GM12878 (cell line): ENCODE measurements at regions not wholly inside any gene's neighbourhood (a gene's known extent, or its start where the extent isn't known, plus 50 kb on each side); places are given as distances from the start of the nearest gene placed in this dataset.
A peak's percentile ranks its signal among the peaks of the same experiment; 100 is the strongest.

ENCODE experiments used
- ATAC-seq: fragments of 200-7000 bp; cut with Tn5 transposase; 3 replicates; pipeline ENCODE4 v1.9.1; 2020; ENCODE audit warnings: mild to moderate bottlenecking, moderate library complexity
- BruUV-seq: library from RNA; stranded (reverse); fragments of 400-500 nt; replicated peaks from 2 replicates; lab custom pipeline; 2021; lab: Mats Ljungman, UMichigan
- CTCF ChIA-PET: fragments of 300-600 bp; sonication (Branson Sonifier 250); formaldehyde crosslinking; extraction: SDS; loops from one replicate; lab custom pipeline; 2021; ENCODE audit warnings: inconsistent platforms; lab: Yijun Ruan, JAX
- POLR2A ChIA-PET: fragments of 350-600 bp; formaldehyde crosslinking; extraction: SDS; loops from one replicate; lab custom pipeline; 2021; ENCODE audit warnings: inconsistent platforms; lab: Charles Lee
- RAD21 ChIA-PET: fragments of 300-600 bp; sonication (Branson Sonifier 250); formaldehyde crosslinking; loops from one replicate; lab custom pipeline; 2023; ENCODE audit warnings: antibody characterized with exemption; ENCODE audit not compliant: unreplicated experiment; lab: Charles Lee
- SMC1A ChIA-PET: fragments of 300-600 bp; sonication (Branson Sonifier 250); formaldehyde crosslinking; loops from one replicate; lab custom pipeline; 2023; ENCODE audit not compliant: unreplicated experiment, uncharacterized antibody; lab: Charles Lee
- DNase-seq: peaks from one replicate; pipeline ENCODE4 v3.0.0-alpha.2; 2011; ENCODE audit warnings: low read depth, low spot score
- FAIRE-seq: peaks from 3 replicates; lab custom pipeline; 2011; peaks lifted over from hg19 to GRCh38; lab: Jason Lieb, UNC
- H2AFZ ChIP-seq: 2 replicates; pipeline ENCODE4 v1.6.0; 2011; ENCODE audit warnings: low read depth, low read length, control low read depth; ENCODE audit not compliant: control insufficient read depth
- H3K27ac ChIP-seq: 2 replicates; pipeline ENCODE4 v1.5.1; 2011; ENCODE audit warnings: control low read depth; ENCODE audit not compliant: control insufficient read depth, insufficient read depth
- H3K27me3 ChIP-seq, 2 experiments: replicated peaks in 1 of 2; 2 replicates each; pipeline versions ENCODE4 v1.6.0 to v1.6.1; 2011; ENCODE audit warnings: low read length in 1 of 2; ENCODE audit not compliant: control insufficient read depth in 2 of 2, insufficient read depth in 2 of 2
- H3K36me3 ChIP-seq, 2 experiments: 2 replicates each; pipeline ENCODE4 v1.5.1; 2011; ENCODE audit warnings: low read length in 1 of 2; ENCODE audit not compliant: control insufficient read depth in 2 of 2, insufficient read depth in 2 of 2
- H3K4me1 ChIP-seq: 2 replicates; pipeline ENCODE4 v1.6.1; 2011; ENCODE audit warnings: mild to moderate bottlenecking, low read length, moderate library complexity, mixed read lengths; ENCODE audit not compliant: control insufficient read depth, insufficient read depth
- H3K4me2 ChIP-seq: 2 replicates; pipeline ENCODE4 v1.6.0; 2011; ENCODE audit warnings: control low read depth; ENCODE audit not compliant: control insufficient read depth, insufficient read depth
- H3K4me3 ChIP-seq: fragments of 200-600 bp; sonication (generic); 2 replicates; pipeline ENCODE4 v1.5.1; 2016
- H3K79me2 ChIP-seq: 2 replicates; pipeline ENCODE4 v1.6.0; 2011; ENCODE audit warnings: low read length; ENCODE audit not compliant: control insufficient read depth, insufficient read depth
- H3K9ac ChIP-seq: 2 replicates; pipeline ENCODE4 v1.8.0; 2011; ENCODE audit warnings: low read length, control low read depth, mixed read lengths; ENCODE audit not compliant: control insufficient read depth, insufficient read depth
- H3K9me3 ChIP-seq: replicated peaks from 3 replicates; pipeline ENCODE4 v1.5.1; 2011; ENCODE audit warnings: mild to moderate bottlenecking, low read length; ENCODE audit not compliant: control insufficient read depth, insufficient read depth
- H4K20me1 ChIP-seq: 2 replicates; pipeline ENCODE4 v1.6.0; 2011; ENCODE audit not compliant: control insufficient read depth, insufficient read depth
- PAX8 ChIP-seq: fragments of 450-650 bp; IDR thresholded peaks from 2 replicates; pipeline ENCODE4 v1.6.1; 2017; ENCODE audit warnings: mild to moderate bottlenecking, moderate library complexity
- RAD21 ChIP-seq: IDR thresholded peaks from 2 replicates; pipeline ENCODE4 v1.6.1; 2011; ENCODE audit warnings: mild to moderate bottlenecking, low read depth, low read length, moderate library complexity; ENCODE audit not compliant: insufficient read depth
- SMC3 ChIP-seq: IDR thresholded peaks from 2 replicates; pipeline ENCODE4 v1.6.1; 2011; ENCODE audit warnings: low read length, improper control_type of control experiment, borderline replicate concordance
- SRF ChIP-seq, 2 experiments: IDR thresholded peaks; 2 replicates each; pipeline ENCODE4 v1.6.1; 2011; ENCODE audit warnings: low read depth in 2 of 2, low read length in 2 of 2, mild to moderate bottlenecking in 1 of 2, moderate library complexity in 1 of 2
- TAF1 ChIP-seq: IDR thresholded peaks from 2 replicates; pipeline ENCODE4 v1.6.1; 2011; ENCODE audit warnings: mild to moderate bottlenecking, low read depth, low read length, borderline replicate concordance
- TCF3 ChIP-seq: IDR thresholded peaks from 2 replicates; pipeline ENCODE4 v1.6.1; 2012; ENCODE audit warnings: low read depth, mild to moderate bottlenecking, low read length, borderline replicate concordance; ENCODE audit not compliant: insufficient read depth
- in situ Hi-C: fragments of 300-500 bp; cut with MboI; formaldehyde crosslinking; loops from 9 replicates; pipeline ENCODE4 v1.14.3; 2018; ENCODE audit warnings: mixed read lengths
- intact Hi-C: fragments of 100-400 bp; cut with micrococcal nuclease; formaldehyde crosslinking; loops from one replicate; pipeline ENCODE4 v1.14.2; 2022; ENCODE audit not compliant: unreplicated experiment
- TF ChIP-seq, protein P1 (sequence below), 3 experiments: IDR thresholded peaks in 2 of 3; conservative IDR thresholded peaks in 1 of 3; 2 replicates each; pipeline ENCODE4 v1.5.1; 2011; ENCODE audit warnings: low read depth in 3 of 3, low read length in 3 of 3, mild to moderate bottlenecking in 3 of 3, control low read depth in 2 of 3, moderate library complexity in 2 of 3, inconsistent platforms in 1 of 3, mixed read lengths in 1 of 3; ENCODE audit not compliant: control insufficient read depth in 2 of 3, insufficient read depth in 1 of 3; ENCODE audit errors: extremely low read depth in 1 of 3

DNA sequence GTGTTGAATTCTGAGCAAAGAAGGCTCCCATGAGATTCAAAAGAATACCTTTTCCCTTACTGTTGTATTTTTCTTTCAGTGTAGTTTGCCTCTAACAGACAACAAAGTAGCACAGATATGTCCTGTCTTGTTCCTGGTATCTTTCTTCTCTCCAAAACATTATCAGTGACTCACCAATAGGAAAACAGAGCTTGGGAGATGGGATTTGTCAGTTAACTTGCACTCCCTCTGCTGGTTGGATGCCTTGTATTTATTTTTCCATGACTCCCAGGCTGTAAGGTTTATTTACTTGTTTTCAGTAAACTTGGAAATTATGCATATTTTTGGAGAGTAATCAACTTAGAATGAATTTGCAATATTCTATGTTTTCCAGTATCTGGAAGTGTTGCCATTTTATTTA is 129.7 kb downstream of the SAMD9 start:
- intact Hi-C loops, result no loop called here

More for the DNA sequence above, 129.7 kb downstream of the SAMD9 start:
- H3K9me3 ChIP-seq, result no peaks in the 10 kb centered on the region; the same call in 2 of the 3 replicates
- H3K36me3 ChIP-seq, result no peaks in the 10 kb centered on the region
- DNase-seq (no peak), ATAC-seq (no peak), FAIRE-seq (no peak)
- H3K4me2 ChIP-seq, result no peak overlapping the region
- H3K4me3 ChIP-seq, result no peak overlapping the region
- H2AFZ ChIP-seq, result no peak overlapping the region
- H4K20me1 ChIP-seq, result no peaks in the 10 kb centered on the region
- no peaks in the 10 kb centered on the region for H3K4me1 ChIP-seq
- in situ Hi-C loops, result no loop called here
- RAD21 ChIA-PET, result interaction anchor here (1.4 kb wide), 1 partner anchor 83 kb away, joined by 3 read pairs; no protein-coding TSS in a partner anchor
- H3K27ac ChIP-seq, result no peak overlapping the region
- no peaks in the 10 kb centered on the region for H3K27me3 ChIP-seq
- SMC1A ChIA-PET, result interaction anchor here (0.9 to 1.6 kb wide), 2 partner anchors 34 to 148 kb away, joined by 3 to 4 read pairs; no protein-coding TSS in a partner anchor
- no peaks in the 10 kb centered on the region for H3K79me2 ChIP-seq
- CTCF ChIA-PET, result interaction anchor here (1.0 kb wide), 1 partner anchor 14 kb away, joined by 5 read pairs; no protein-coding TSS in a partner anchor
- TF ChIP-seq, protein P1, sequence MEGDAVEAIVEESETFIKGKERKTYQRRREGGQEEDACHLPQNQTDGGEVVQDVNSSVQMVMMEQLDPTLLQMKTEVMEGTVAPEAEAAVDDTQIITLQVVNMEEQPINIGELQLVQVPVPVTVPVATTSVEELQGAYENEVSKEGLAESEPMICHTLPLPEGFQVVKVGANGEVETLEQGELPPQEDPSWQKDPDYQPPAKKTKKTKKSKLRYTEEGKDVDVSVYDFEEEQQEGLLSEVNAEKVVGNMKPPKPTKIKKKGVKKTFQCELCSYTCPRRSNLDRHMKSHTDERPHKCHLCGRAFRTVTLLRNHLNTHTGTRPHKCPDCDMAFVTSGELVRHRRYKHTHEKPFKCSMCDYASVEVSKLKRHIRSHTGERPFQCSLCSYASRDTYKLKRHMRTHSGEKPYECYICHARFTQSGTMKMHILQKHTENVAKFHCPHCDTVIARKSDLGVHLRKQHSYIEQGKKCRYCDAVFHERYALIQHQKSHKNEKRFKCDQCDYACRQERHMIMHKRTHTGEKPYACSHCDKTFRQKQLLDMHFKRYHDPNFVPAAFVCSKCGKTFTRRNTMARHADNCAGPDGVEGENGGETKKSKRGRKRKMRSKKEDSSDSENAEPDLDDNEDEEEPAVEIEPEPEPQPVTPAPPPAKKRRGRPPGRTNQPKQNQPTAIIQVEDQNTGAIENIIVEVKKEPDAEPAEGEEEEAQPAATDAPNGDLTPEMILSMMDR (IDR thresholded peaks at IDR 0.05 in 2 of 3, conservative IDR thresholded peaks at IDR 0.05 in 1 of 3; ENCODE audit: control insufficient read depth in 2 of 3, extremely low read depth in 1 of 3, insufficient read depth in 1 of 3, low read depth in 3 of 3, low read length in 3 of 3), result peak; percentile 11 to 27 (median 11); a peak in 1 of 6 replicates
- TF ChIP-seq TCF3 (no peak), PAX8 (no peak), RAD21 (peak; percentile 24; the same call in 1 of the 2 replicates), SMC3 (peak; percentile 38; the same call in 1 of the 2 replicates), TAF1 (no peak), SRF (IDR thresholded peaks at IDR 0.05; ENCODE audit: low read depth in 2 of 2, low read length in 2 of 2) (no peak)
- no TSS peak for BruUV-seq
- no peak overlapping the region for H3K9ac ChIP-seq
- POLR2A ChIA-PET, result no interaction called here
